Motor neuron (in vitro differentiated cells): ENCODE measurements at regions not wholly inside any gene's neighbourhood (a gene's known extent, or its start where the extent isn't known, plus 50 kb on each side); places are given as distances from the start of the nearest gene placed in this dataset.

Experiments
- ATAC-seq, 8 experiments: fragments of 200-7000 bp; cut with Tn5 transposase; replicated peaks in 6 of 8; 2 replicates each; pipeline ENCODE4 v1.8.0; 2021; ENCODE audit warnings: mild to moderate bottlenecking in 8 of 8, moderate library complexity in 8 of 8
- H3K27ac ChIP-seq, 2 donors: fragments of 250-450 bp; sonication (Bioruptor Pico); 2 replicates each; pipeline ENCODE4 v1.9.0; 2021; ENCODE audit warnings: antibody characterized with exemption in 2 of 2, mild to moderate bottlenecking in 2 of 2, moderate library complexity in 1 of 2
- H3K4me1 ChIP-seq, 2 donors: fragments of 250-450 bp; sonication (Bioruptor Pico); replicated peaks in 1 of 2; 2 replicates each; pipeline ENCODE4 v1.6.1; 2021; ENCODE audit warnings: antibody characterized with exemption in 2 of 2, mild to moderate bottlenecking in 2 of 2, moderate library complexity in 1 of 2
- H3K4me3 ChIP-seq, 5 donors: fragments of 250-450 bp; sonication (Bioruptor Pico); 2 replicates each; pipeline ENCODE4 v1.9.0; 2021; ENCODE audit warnings: antibody characterized with exemption in 5 of 5, mild to moderate bottlenecking in 5 of 5, moderate library complexity in 4 of 5
- WGBS, 10 experiments: fragments of 450-650 bp; shearing (Covaris generic); methylation state at CpG; one replicate each; pipeline ENCODE4 v1.0.0; 2022; 5-methylcytosine and 5-hydroxymethylcytosine counted together
- in situ Hi-C, 9 experiments: fragments of 400-800 bp; cut with MboI; loops; one replicate each; pipeline ENCODE4 v1.15.0; 2021; ENCODE audit warnings: low sequenced_read_pairs in 9 of 9, low pct_unique_long_range_greater_than_20kb in 2 of 9; ENCODE audit not compliant: unreplicated experiment in 9 of 9

GRCh38 chr2:122100346-122100745, 344.9 kb downstream of the TSN start:
- H3K4me1 ChIP-seq = no peaks in the 10 kb centered on the region
- WGBS, 10 experiments = 0 to 80% (median 63%) methylated on average over 1 of the region's 2 CpGs; no CpG with 5 or more reads in 7 of the 10 experiments
- in situ Hi-C loops = no loop called here
- ATAC-seq = no peak
- no peak overlapping the region for H3K27ac ChIP-seq
- no peak overlapping the region for H3K4me3 ChIP-seq

- ATAC-seq = no peak
- H3K4me3 ChIP-seq = no peak overlapping the region
- no peak overlapping the region for H3K27ac ChIP-seq
- H3K4me1 ChIP-seq = no peaks in the 10 kb centered on the region
- in situ Hi-C loops = no loop called here
Observed at GRCh38 chr2:122100756-122101155, 345.3 kb downstream of the TSN start.

GRCh38 chr2:122101319-122101718, 345.9 kb downstream of the TSN start:
- no peak overlapping the region for H3K27ac ChIP-seq
- ATAC-seq = no peak
- 0 to 100% (median 58%) methylated on average over 1 to 4 of the region's 5 CpGs; no CpG with 5 or more reads in 2 of the 10 experiments for WGBS, 10 experiments
- no peaks in the 10 kb centered on the region for H3K4me1 ChIP-seq
- H3K4me3 ChIP-seq = no peak overlapping the region
- in situ Hi-C loops = no loop called here

- in situ Hi-C loops = no loop called here
- ATAC-seq = peak in 1 of 8 experiments; percentile 12
- H3K4me3 ChIP-seq = no peak overlapping the region
- no peaks in the 10 kb centered on the region for H3K4me1 ChIP-seq
- WGBS, 10 experiments = 0 to 100% (median 38%) methylated on average over 1 to 2 of the region's 2 CpGs; no CpG with 5 or more reads in 3 of the 10 experiments
- H3K27ac ChIP-seq = no peak overlapping the region
Observed at GRCh38 chr2:122105171-122105876, 349.9 kb downstream of the TSN start.

- WGBS, 10 experiments = 0 to 70% (median 66%) methylated on average over 2 to 3 of the region's 3 CpGs; no CpG with 5 or more reads in 3 of the 10 experiments
- H3K27ac ChIP-seq = no peak overlapping the region
- in situ Hi-C loops = no loop called here
- no peaks in the 10 kb centered on the region for H3K4me1 ChIP-seq
- no peak overlapping the region for H3K4me3 ChIP-seq
- no peak for ATAC-seq
Observed at GRCh38 chr2:122105877-122106206, 350.4 kb downstream of the TSN start.

- ATAC-seq = no peak
- no peak overlapping the region for H3K4me3 ChIP-seq
- no peak overlapping the region for H3K27ac ChIP-seq
- in situ Hi-C loops = no loop called here
- no peaks in the 10 kb centered on the region for H3K4me1 ChIP-seq
- 57 to 86% methylated on average over 1 of the region's 1 CpG; no CpG with 5 or more reads in 8 of the 10 experiments for WGBS, 10 experiments
Observed at GRCh38 chr2:122108186-122108585, 352.7 kb downstream of the TSN start.

- Histone ChIP-seq H3K4me1 (no peaks in the 10 kb centered on the region), H3K27ac (no peak overlapping the region), H3K4me3 (no peak overlapping the region)
- ATAC-seq = no peak
- in situ Hi-C loops = no loop called here
- 0 to 95% (median 79%) methylated on average over 1 to 11 of the region's 12 CpGs for WGBS, 10 experiments
Observed at GRCh38 chr2:122112216-122113005, 357.0 kb downstream of the TSN start.

- no peaks in the 10 kb centered on the region for H3K4me1 ChIP-seq
- no peak overlapping the region for H3K27ac ChIP-seq
- ATAC-seq = no peak
- H3K4me3 ChIP-seq = no peak overlapping the region
- WGBS, 10 experiments = 0 to 88% (median 33%) methylated on average over 1 to 2 of the region's 2 CpGs; no CpG with 5 or more reads in 6 of the 10 experiments
- in situ Hi-C loops = no loop called here
Observed at GRCh38 chr2:122114421-122114820, 359.0 kb downstream of the TSN start.

- in situ Hi-C loops = no loop called here
- no peak overlapping the region for H3K4me3 ChIP-seq
- H3K27ac ChIP-seq = no peak overlapping the region
- no peaks in the 10 kb centered on the region for H3K4me1 ChIP-seq
- WGBS, 10 experiments = 21 to 100% (median 80%) methylated on average over 1 to 2 of the region's 2 CpGs
- ATAC-seq = no peak
Observed at GRCh38 chr2:122117371-122117770, 361.9 kb downstream of the TSN start.

- Histone ChIP-seq H3K4me3 (no peak overlapping the region), H3K27ac (no peak overlapping the region), H3K4me1 (no peaks in the 10 kb centered on the region)
- in situ Hi-C loops = loop anchor here in 1 of 9 experiments (25.0 kb wide), 1 partner anchor 108 kb away; no protein-coding TSS in a partner anchor
- no peak for ATAC-seq
- 0 to 100% (median 86%) methylated on average over 1 of the region's 1 CpG; no CpG with 5 or more reads in 1 of the 10 experiments for WGBS, 10 experiments
Observed at GRCh38 chr2:122129399-122129798, 373.9 kb downstream of the TSN start.

GRCh38 chr2:122132147-122132691, 376.8 kb downstream of the TSN start:
- 0 to 100% (median 83%) methylated on average over 1 to 2 of the region's 2 CpGs; no CpG with 5 or more reads in 3 of the 10 experiments for WGBS, 10 experiments
- Histone ChIP-seq H3K4me1 (no peaks in the 10 kb centered on the region), H3K4me3 (no peak overlapping the region), H3K27ac (no peak overlapping the region)
- in situ Hi-C loops = loop anchor here in 1 of 9 experiments (25.0 kb wide), 1 partner anchor 105 kb away; no protein-coding TSS in a partner anchor
- peak in 3 of 8 experiments; percentile 52 to 73 (median 69) for ATAC-seq

- Histone ChIP-seq H3K27ac (no peak overlapping the region), H3K4me1 (no peaks in the 10 kb centered on the region), H3K4me3 (no peak overlapping the region)
- ATAC-seq = no peak
- in situ Hi-C loops = loop anchor here in 1 of 9 experiments (25.0 kb wide), 1 partner anchor 102 kb away; no protein-coding TSS in a partner anchor
- 0 to 95% (median 75%) methylated on average over 2 to 10 of the region's 10 CpGs; no CpG with 5 or more reads in 1 of the 10 experiments for WGBS, 10 experiments
Observed at GRCh38 chr2:122135021-122135937, 379.8 kb downstream of the TSN start.
